HEK293 (cell line): ENCODE measurements at regions not wholly inside any gene's neighbourhood (a gene's known extent, or its start where the extent isn't known, plus 50 kb on each side); places are given as distances from the start of the nearest gene placed in this dataset.

Source experiments
- CTCF ChIA-PET: fragments of 350-600 bp; formaldehyde crosslinking; extraction: SDS; loops from one replicate; lab custom pipeline; 2021; ENCODE audit warnings: antibody characterized with exemption; lab: Yijun Ruan, JAX
- POLR2A ChIA-PET: fragments of 300-600 bp; formaldehyde crosslinking; extraction: SDS; loops from one replicate; lab custom pipeline; 2020; ENCODE audit warnings: antibody characterized with exemption, inconsistent platforms; lab: Yijun Ruan, JAX
- H3K27ac ChIP-seq: fragments of 200-500 bp; sonication (Bioruptor generic); 2 replicates; pipeline ENCODE4 v1.5.1; 2014; ENCODE audit warnings: low read depth, low read length, control low read depth, inconsistent platforms; ENCODE audit errors: extremely low read depth
- H3K36me3 ChIP-seq, 2 experiments: fragments of 200-500 bp in 1 of 2; sonication (Bioruptor generic) in 1 of 2; 1 replicate in 1 of 2; 2 replicates in 1 of 2; pipeline ENCODE4 v1.5.1; 2014 to 2017; ENCODE audit warnings: inconsistent platforms in 2 of 2, low read length in 2 of 2; ENCODE audit not compliant: control insufficient read depth in 2 of 2, insufficient read depth in 1 of 2
- H3K4me1 ChIP-seq: fragments of 200-500 bp; sonication (Bioruptor generic); 2 replicates; pipeline ENCODE4 v1.5.1; 2014; ENCODE audit warnings: mild to moderate bottlenecking, low read length, inconsistent platforms; ENCODE audit not compliant: control insufficient read depth, insufficient read depth
- H3K4me3 ChIP-seq: 2 replicates; pipeline ENCODE4 v1.5.1; 2011; ENCODE audit warnings: low read depth, mild to moderate bottlenecking, control low read depth, low read length, moderate library complexity
- H3K9me3 ChIP-seq: fragments of 200-500 bp; sonication (Bioruptor generic); 2 replicates; pipeline ENCODE4 v1.5.1; 2014; ENCODE audit warnings: low read depth, low read length, inconsistent platforms; ENCODE audit not compliant: control insufficient read depth, insufficient read depth
- BCL11B ChIP-seq: fragments of 450-650 bp; formaldehyde crosslinking; IDR thresholded peaks from 2 replicates; pipeline ENCODE4 v1.5.1; 2016; ENCODE audit warnings: low read depth, missing biosample characterization, missing genetic modification characterization
- ZBTB11 ChIP-seq: fragments of 450-650 bp; formaldehyde crosslinking; conservative IDR thresholded peaks from 2 replicates; pipeline ENCODE4 v1.5.1; 2016; ENCODE audit warnings: low read depth, missing biosample characterization, missing genetic modification characterization
- ZEB2 ChIP-seq: fragments of 450-650 bp; formaldehyde crosslinking; IDR thresholded peaks from 2 replicates; pipeline ENCODE4 v1.5.1; 2016; ENCODE audit warnings: missing biosample characterization, missing genetic modification characterization
- ZNF112 ChIP-seq: fragments of 450-650 bp; formaldehyde crosslinking; IDR thresholded peaks from 2 replicates; pipeline ENCODE4 v1.5.0; 2017; ENCODE audit warnings: missing biosample characterization, missing genetic modification characterization
- ZNF175 ChIP-seq: fragments of 450-650 bp; formaldehyde crosslinking; IDR thresholded peaks from 2 replicates; pipeline ENCODE4 v1.5.1; 2016; ENCODE audit warnings: missing biosample characterization, missing genetic modification characterization
- ZNF26 ChIP-seq: fragments of 450-650 bp; formaldehyde crosslinking; IDR thresholded peaks from 2 replicates; pipeline ENCODE4 v1.5.1; 2016; ENCODE audit warnings: missing biosample characterization, missing genetic modification characterization
- ZNF274 ChIP-seq, 2 experiments: fragments of 200-500 bp in 1 of 2; fragments of 450-650 bp in 1 of 2; sonication (Bioruptor generic) in 1 of 2; formaldehyde crosslinking in 1 of 2; IDR thresholded peaks; 2 replicates each; pipeline versions ENCODE4 v1.5.1 to v1.6.1; 2014 to 2016; ENCODE audit warnings: borderline replicate concordance in 1 of 2, inconsistent platforms in 1 of 2, low read length in 1 of 2, missing biosample characterization in 1 of 2, missing genetic modification characterization in 1 of 2
- ZNF292 ChIP-seq: fragments of 450-650 bp; formaldehyde crosslinking; IDR thresholded peaks from 2 replicates; pipeline ENCODE4 v1.5.1; 2016; ENCODE audit warnings: low read depth, missing biosample characterization, missing genetic modification characterization, borderline replicate concordance
- ZNF302 ChIP-seq: fragments of 450-650 bp; formaldehyde crosslinking; IDR thresholded peaks from 2 replicates; pipeline ENCODE4 v1.5.1; 2016; ENCODE audit warnings: missing biosample characterization, missing genetic modification characterization, low read depth
- ZNF561 ChIP-seq: fragments of 450-650 bp; IDR thresholded peaks from 2 replicates; pipeline ENCODE4 v1.5.1; 2018; ENCODE audit warnings: missing biosample characterization, missing genetic modification characterization, borderline replicate concordance
- ZNF585B ChIP-seq: fragments of 450-650 bp; formaldehyde crosslinking; IDR thresholded peaks from 2 replicates; pipeline ENCODE4 v1.5.1; 2016; ENCODE audit warnings: missing biosample characterization, missing genetic modification characterization
- ZNF600 ChIP-seq: fragments of 450-650 bp; formaldehyde crosslinking; IDR thresholded peaks from 2 replicates; pipeline ENCODE4 v1.5.1; 2016; ENCODE audit warnings: missing biosample characterization, missing genetic modification characterization
- ZNF670 ChIP-seq: fragments of 450-650 bp; formaldehyde crosslinking; IDR thresholded peaks from 2 replicates; pipeline ENCODE4 v1.5.1; 2016; ENCODE audit warnings: missing biosample characterization, missing genetic modification characterization, low read depth
- ZNF747 ChIP-seq: fragments of 450-650 bp; formaldehyde crosslinking; IDR thresholded peaks from 2 replicates; pipeline ENCODE4 v1.5.1; 2016; ENCODE audit warnings: missing biosample characterization, missing genetic modification characterization
- ZNF76 ChIP-seq: fragments of 450-650 bp; formaldehyde crosslinking; IDR thresholded peaks from 2 replicates; pipeline ENCODE4; 2016; ENCODE audit warnings: low read depth, missing biosample characterization, missing genetic modification characterization, borderline replicate concordance
- ZNF785 ChIP-seq: fragments of 450-650 bp; formaldehyde crosslinking; IDR thresholded peaks from 2 replicates; pipeline ENCODE4 v1.5.1; 2016; ENCODE audit warnings: missing biosample characterization, missing genetic modification characterization
- ZNF843 ChIP-seq: fragments of 450-650 bp; formaldehyde crosslinking; IDR thresholded peaks from 2 replicates; pipeline ENCODE4 v1.5.1; 2016; ENCODE audit warnings: missing biosample characterization, missing genetic modification characterization
- ZXDB ChIP-seq: fragments of 450-650 bp; formaldehyde crosslinking; IDR thresholded peaks from 2 replicates; pipeline ENCODE4 v1.5.1; 2016; ENCODE audit warnings: missing biosample characterization, missing genetic modification characterization
- TF ChIP-seq, protein P1 (sequence below): fragments of 450-650 bp; formaldehyde crosslinking; conservative IDR thresholded peaks from 2 replicates; pipeline ENCODE4 v1.5.1; 2016; ENCODE audit warnings: low read depth, missing biosample characterization, missing genetic modification characterization
- TF ChIP-seq, protein P2 (sequence below): fragments of 450-650 bp; formaldehyde crosslinking; optimal IDR thresholded peaks from 2 replicates; pipeline ENCODE3; 2016; ENCODE audit warnings: missing biosample characterization, mild to moderate bottlenecking, missing genetic modification characterization
- TF ChIP-seq, protein P3 (sequence below): fragments of 450-650 bp; formaldehyde crosslinking; IDR thresholded peaks from 2 replicates; pipeline ENCODE4 v1.5.1; 2016; ENCODE audit warnings: missing biosample characterization, missing genetic modification characterization

DNA sequence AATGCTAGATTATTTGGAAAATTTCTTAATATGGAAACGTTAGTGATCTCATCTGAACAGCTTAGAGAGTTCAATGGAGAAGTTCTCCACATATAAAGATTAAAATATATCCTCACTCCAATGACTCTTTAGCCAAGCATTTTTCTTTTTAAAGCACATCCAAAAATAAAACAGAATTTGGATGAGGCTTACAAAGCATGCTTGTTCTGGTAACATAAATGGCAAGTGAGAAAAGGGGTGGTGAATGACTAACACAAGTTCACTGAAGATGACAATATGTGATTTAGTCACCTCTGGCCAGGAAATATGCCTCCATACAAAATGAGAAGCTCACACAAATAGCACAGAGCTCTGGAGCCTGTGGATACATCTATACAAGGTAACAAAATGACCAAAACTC, 253.0 kb downstream of the PCDH20 start:
- no peak overlapping the region for H3K27ac ChIP-seq
- CTCF ChIA-PET = no interaction called here
- TF ChIP-seq ZEB2 (tag by site-specific recombination) (no peak), ZNF112 (tag by site-specific recombination) (no peak), ZNF302 (tag by site-specific recombination) (no peak), ZNF292 (tag by site-specific recombination) (no peak)
- TF ChIP-seq, protein P1, sequence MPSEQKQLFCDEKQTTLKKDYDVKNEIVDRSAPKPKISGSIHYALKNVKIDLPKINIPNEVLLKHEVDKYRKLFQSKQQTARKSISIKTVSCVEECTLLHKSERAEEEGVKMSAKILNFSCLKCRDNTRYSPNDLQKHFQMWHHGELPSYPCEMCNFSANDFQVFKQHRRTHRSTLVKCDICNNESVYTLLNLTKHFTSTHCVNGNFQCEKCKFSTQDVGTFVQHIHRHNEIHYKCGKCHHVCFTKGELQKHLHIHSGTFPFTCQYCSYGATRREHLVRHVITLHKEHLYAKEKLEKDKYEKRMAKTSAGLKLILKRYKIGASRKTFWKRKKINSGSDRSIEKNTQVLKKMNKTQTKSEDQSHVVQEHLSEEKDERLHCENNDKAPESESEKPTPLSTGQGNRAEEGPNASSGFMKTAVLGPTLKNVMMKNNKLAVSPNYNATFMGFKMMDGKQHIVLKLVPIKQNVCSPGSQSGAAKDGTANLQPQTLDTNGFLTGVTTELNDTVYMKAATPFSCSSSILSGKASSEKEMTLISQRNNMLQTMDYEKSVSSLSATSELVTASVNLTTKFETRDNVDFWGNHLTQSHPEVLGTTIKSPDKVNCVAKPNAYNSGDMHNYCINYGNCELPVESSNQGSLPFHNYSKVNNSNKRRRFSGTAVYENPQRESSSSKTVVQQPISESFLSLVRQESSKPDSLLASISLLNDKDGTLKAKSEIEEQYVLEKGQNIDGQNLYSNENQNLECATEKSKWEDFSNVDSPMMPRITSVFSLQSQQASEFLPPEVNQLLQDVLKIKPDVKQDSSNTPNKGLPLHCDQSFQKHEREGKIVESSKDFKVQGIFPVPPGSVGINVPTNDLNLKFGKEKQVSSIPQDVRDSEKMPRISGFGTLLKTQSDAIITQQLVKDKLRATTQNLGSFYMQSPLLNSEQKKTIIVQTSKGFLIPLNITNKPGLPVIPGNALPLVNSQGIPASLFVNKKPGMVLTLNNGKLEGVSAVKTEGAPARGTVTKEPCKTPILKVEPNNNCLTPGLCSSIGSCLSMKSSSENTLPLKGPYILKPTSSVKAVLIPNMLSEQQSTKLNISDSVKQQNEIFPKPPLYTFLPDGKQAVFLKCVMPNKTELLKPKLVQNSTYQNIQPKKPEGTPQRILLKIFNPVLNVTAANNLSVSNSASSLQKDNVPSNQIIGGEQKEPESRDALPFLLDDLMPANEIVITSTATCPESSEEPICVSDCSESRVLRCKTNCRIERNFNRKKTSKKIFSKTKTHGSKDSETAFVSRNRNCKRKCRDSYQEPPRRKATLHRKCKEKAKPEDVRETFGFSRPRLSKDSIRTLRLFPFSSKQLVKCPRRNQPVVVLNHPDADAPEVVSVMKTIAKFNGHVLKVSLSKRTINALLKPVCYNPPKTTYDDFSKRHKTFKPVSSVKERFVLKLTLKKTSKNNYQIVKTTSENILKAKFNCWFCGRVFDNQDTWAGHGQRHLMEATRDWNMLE (tag by site-specific recombination) = no peak
- TF ChIP-seq, all 188 proteins: peak for 0
- no peaks in the 10 kb centered on the region for H3K9me3 ChIP-seq
- H3K4me3 ChIP-seq = no peak overlapping the region
- POLR2A ChIA-PET = no interaction called here
- no peaks in the 10 kb centered on the region for H3K36me3 ChIP-seq
- no peaks in the 10 kb centered on the region for H3K4me1 ChIP-seq

GRCh38 chr13:61162106-61162505, 253.5 kb downstream of the PCDH20 start:
- no peaks in the 10 kb centered on the region for H3K9me3 ChIP-seq
- H3K4me1 ChIP-seq = no peaks in the 10 kb centered on the region
- H3K4me3 ChIP-seq = no peak overlapping the region
- no peaks in the 10 kb centered on the region for H3K36me3 ChIP-seq
- H3K27ac ChIP-seq = no peak overlapping the region
- CTCF ChIA-PET = no interaction called here
- POLR2A ChIA-PET = no interaction called here
- TF ChIP-seq ZNF561 (tag by site-specific recombination) (no peak), ZNF670 (tag by site-specific recombination) (no peak), ZXDB (tag by site-specific recombination) (no peak), ZNF785 (tag by site-specific recombination) (no peak), ZNF585B (tag by site-specific recombination) (no peak), ZNF76 (tag by site-specific recombination) (no peak), ZNF26 (no peak), ZNF843 (tag by site-specific recombination) (no peak), ZNF600 (tag by site-specific recombination) (no peak), ZNF175 (tag by site-specific recombination) (no peak), BCL11B (tag by site-specific recombination) (no peak), ZBTB11 (tag by site-specific recombination) (no peak), ZNF747 (tag by site-specific recombination) (no peak), ZNF274 (IDR thresholded peaks at IDR 0.05; ENCODE audit: low read length) (no peak), ZNF274 (tag by site-specific recombination; IDR thresholded peaks at IDR 0.05; ENCODE audit: borderline replicate concordance) (no peak), ZNF302 (tag by site-specific recombination) (no peak)
- TF ChIP-seq, protein P2, sequence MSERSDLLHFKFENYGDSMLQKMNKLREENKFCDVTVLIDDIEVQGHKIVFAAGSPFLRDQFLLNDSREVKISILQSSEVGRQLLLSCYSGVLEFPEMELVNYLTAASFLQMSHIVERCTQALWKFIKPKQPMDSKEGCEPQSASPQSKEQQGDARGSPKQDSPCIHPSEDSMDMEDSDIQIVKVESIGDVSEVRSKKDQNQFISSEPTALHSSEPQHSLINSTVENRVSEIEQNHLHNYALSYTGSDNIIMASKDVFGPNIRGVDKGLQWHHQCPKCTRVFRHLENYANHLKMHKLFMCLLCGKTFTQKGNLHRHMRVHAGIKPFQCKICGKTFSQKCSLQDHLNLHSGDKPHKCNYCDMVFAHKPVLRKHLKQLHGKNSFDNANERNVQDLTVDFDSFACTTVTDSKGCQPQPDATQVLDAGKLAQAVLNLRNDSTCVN = no peak
- TF ChIP-seq, protein P3, sequence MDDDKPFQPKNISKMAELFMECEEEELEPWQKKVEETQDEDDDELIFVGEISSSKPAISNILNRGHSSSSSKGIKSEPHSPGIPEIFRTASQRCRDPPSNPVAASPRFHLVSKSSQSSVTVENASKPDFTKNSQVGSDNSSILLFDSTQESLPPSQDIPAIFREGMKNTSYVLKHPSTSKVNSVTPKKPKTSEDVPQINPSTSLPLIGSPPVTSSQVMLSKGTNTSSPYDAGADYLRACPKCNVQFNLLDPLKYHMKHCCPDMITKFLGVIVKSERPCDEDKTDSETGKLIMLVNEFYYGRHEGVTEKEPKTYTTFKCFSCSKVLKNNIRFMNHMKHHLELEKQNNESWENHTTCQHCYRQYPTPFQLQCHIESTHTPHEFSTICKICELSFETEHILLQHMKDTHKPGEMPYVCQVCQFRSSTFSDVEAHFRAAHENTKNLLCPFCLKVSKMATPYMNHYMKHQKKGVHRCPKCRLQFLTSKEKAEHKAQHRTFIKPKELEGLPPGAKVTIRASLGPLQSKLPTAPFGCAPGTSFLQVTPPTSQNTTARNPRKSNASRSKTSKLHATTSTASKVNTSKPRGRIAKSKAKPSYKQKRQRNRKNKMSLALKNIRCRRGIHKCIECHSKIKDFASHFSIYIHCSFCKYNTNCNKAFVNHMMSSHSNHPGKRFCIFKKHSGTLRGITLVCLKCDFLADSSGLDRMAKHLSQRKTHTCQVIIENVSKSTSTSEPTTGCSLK (tag by site-specific recombination) = no peak
